ENCODE measurements at regions not wholly inside any gene's neighbourhood (a gene's known extent, or its start where the extent isn't known, plus 50 kb on each side); places are given as distances from the start of the nearest gene placed in this dataset.

GRCh38 chr13:62357887-62358645 is 942.4 kb upstream of the PCDH20 start:
- TF ChIP-seq CTCF (IDR thresholded peaks at IDR 0.05; ENCODE audit: extremely low read depth in 1 of 2, insufficient read depth in 1 of 2, low read depth in 1 of 2, low read length in 2 of 2) = peak; percentile 23 to 26
- TF ChIP-seq POLR2AphosphoS5 (IDR thresholded peaks at IDR 0.05; ENCODE audit: insufficient read depth, low read depth, low read length) = no peak
- TF ChIP-seq JUN (IDR thresholded peaks at IDR 0.05; ENCODE audit: borderline replicate concordance, insufficient read depth, insufficient read length, low read depth) = no peak
- TF ChIP-seq POLR2A (IDR thresholded peaks at IDR 0.05; ENCODE audit: low read depth, low read length) = no peak
- no peak for TF ChIP-seq MYC (IDR thresholded peaks at IDR 0.05; ENCODE audit: low read depth, low read length)
- no peak for TF ChIP-seq EZH2 (IDR thresholded peaks at IDR 0.05; ENCODE audit: borderline replicate concordance, low read depth, low read length, severe bottlenecking)
- TF ChIP-seq MAX (IDR thresholded peaks at IDR 0.05; ENCODE audit: insufficient read depth, insufficient read length) = no peak
- TF ChIP-seq FOS (IDR thresholded peaks at IDR 0.05; ENCODE audit: borderline replicate concordance, insufficient read depth, low read length) = no peak
- no peak for TF ChIP-seq GATA2 (IDR thresholded peaks at IDR 0.05; ENCODE audit: insufficient read depth, insufficient read length, low read depth, low read length)

Measured in endothelial cell of umbilical vein (primary cell).